Suprapubic skin (tissue), 3 donors: ENCODE measurements at regions not wholly inside any gene's neighbourhood (a gene's known extent, or its start where the extent isn't known, plus 50 kb on each side); places are given as distances from the start of the nearest gene placed in this dataset.

Experiments used
- POLR2A ChIP-seq, 2 donors: fragments of 450-650 bp; IDR thresholded peaks; one replicate each; pipeline ENCODE4 v1.6.1; 2017; ENCODE audit warnings: antibody characterized with exemption in 2 of 2, mild to moderate bottlenecking in 2 of 2, moderate library complexity in 2 of 2
- TF ChIP-seq, protein P1 (sequence below), 2 donors: fragments of 200-600 bp in 1 of 2; fragments of 450-650 bp in 1 of 2; sonication (generic) in 1 of 2; IDR thresholded peaks; one replicate each; pipeline ENCODE4 v1.5.1; 2016 to 2019; ENCODE audit warnings: antibody characterized with exemption in 2 of 2, mild to moderate bottlenecking in 1 of 2, moderate library complexity in 1 of 2

DNA sequence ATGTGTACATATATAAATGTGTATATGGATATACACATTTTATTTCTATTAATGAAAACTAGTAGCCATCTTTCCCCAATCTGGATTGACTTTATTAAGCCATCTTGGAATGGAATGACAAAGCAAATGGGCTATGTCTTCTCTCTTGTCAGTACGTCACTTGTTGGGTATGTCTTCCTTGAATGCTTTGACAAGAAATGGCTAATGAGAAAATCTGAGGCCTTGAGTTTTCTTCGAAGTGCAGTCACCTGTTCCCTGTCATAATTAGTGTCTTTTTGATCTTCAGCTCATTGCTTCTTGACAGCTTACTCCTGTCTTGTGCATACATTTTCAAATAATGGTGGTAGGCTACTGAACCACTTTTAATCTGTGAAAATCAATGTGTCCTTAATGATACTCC lies 243.2 kb upstream of the RGMB start:
- TF ChIP-seq, protein P1, sequence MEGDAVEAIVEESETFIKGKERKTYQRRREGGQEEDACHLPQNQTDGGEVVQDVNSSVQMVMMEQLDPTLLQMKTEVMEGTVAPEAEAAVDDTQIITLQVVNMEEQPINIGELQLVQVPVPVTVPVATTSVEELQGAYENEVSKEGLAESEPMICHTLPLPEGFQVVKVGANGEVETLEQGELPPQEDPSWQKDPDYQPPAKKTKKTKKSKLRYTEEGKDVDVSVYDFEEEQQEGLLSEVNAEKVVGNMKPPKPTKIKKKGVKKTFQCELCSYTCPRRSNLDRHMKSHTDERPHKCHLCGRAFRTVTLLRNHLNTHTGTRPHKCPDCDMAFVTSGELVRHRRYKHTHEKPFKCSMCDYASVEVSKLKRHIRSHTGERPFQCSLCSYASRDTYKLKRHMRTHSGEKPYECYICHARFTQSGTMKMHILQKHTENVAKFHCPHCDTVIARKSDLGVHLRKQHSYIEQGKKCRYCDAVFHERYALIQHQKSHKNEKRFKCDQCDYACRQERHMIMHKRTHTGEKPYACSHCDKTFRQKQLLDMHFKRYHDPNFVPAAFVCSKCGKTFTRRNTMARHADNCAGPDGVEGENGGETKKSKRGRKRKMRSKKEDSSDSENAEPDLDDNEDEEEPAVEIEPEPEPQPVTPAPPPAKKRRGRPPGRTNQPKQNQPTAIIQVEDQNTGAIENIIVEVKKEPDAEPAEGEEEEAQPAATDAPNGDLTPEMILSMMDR (IDR thresholded peaks at IDR 0.05) = no peak
- no peak for TF ChIP-seq POLR2A (IDR thresholded peaks at IDR 0.05)
